Suprapubic skin (tissue), 4 donors: ENCODE measurements at regions not wholly inside any gene's neighbourhood (a gene's known extent, or its start where the extent isn't known, plus 50 kb on each side); places are given as distances from the start of the nearest gene placed in this dataset.

Experiments
- DNase-seq, 2 donors: peaks; one replicate each; pipeline ENCODE4 v3.0.0-alpha.2; 2019; ENCODE audit warnings: low spot score in 2 of 2
- H3K27ac ChIP-seq: fragments of 200-600 bp; sonication (generic); one replicate; pipeline ENCODE4 v1.5.1; 2019
- H3K27me3 ChIP-seq: fragments of 200-600 bp; sonication (generic); one replicate; pipeline ENCODE4 v1.5.1; 2019
- H3K36me3 ChIP-seq: fragments of 200-600 bp; sonication (generic); one replicate; pipeline ENCODE4 v1.5.1; 2019
- H3K4me1 ChIP-seq: fragments of 200-600 bp; sonication (generic); one replicate; pipeline ENCODE4 v1.5.1; 2019
- H3K4me3 ChIP-seq: fragments of 200-600 bp; sonication (generic); one replicate; pipeline ENCODE4 v1.5.1; 2019; ENCODE audit warnings: mild to moderate bottlenecking
- H3K9me3 ChIP-seq: fragments of 200-600 bp; sonication (generic); one replicate; pipeline ENCODE4 v1.5.1; 2019
- CTCF ChIP-seq, 2 donors: fragments of 200-600 bp in 1 of 2; fragments of 450-650 bp in 1 of 2; sonication (generic) in 1 of 2; IDR thresholded peaks; one replicate each; pipeline ENCODE4 v1.5.1; 2016 to 2019; ENCODE audit warnings: antibody characterized with exemption in 2 of 2, mild to moderate bottlenecking in 1 of 2, moderate library complexity in 1 of 2
- EP300 ChIP-seq: sonication (generic); formaldehyde crosslinking; IDR thresholded peaks from one replicate; pipeline ENCODE4 v1.6.1; 2017; ENCODE audit warnings: antibody characterized with exemption
- POLR2A ChIP-seq, 2 donors: fragments of 450-650 bp; IDR thresholded peaks; one replicate each; pipeline ENCODE4 v1.6.1; 2017; ENCODE audit warnings: antibody characterized with exemption in 2 of 2, mild to moderate bottlenecking in 2 of 2, moderate library complexity in 2 of 2
- POLR2AphosphoS5 ChIP-seq, 3 donors: sonication (generic); formaldehyde crosslinking; IDR thresholded peaks; one replicate each; pipeline ENCODE4 v1.6.1; 2017; ENCODE audit warnings: antibody characterized with exemption in 3 of 3
- WGBS: methylation state at CpG from one replicate; pipeline ENCODE4 v1.1.5; 2018; 5-methylcytosine and 5-hydroxymethylcytosine counted together

DNA sequence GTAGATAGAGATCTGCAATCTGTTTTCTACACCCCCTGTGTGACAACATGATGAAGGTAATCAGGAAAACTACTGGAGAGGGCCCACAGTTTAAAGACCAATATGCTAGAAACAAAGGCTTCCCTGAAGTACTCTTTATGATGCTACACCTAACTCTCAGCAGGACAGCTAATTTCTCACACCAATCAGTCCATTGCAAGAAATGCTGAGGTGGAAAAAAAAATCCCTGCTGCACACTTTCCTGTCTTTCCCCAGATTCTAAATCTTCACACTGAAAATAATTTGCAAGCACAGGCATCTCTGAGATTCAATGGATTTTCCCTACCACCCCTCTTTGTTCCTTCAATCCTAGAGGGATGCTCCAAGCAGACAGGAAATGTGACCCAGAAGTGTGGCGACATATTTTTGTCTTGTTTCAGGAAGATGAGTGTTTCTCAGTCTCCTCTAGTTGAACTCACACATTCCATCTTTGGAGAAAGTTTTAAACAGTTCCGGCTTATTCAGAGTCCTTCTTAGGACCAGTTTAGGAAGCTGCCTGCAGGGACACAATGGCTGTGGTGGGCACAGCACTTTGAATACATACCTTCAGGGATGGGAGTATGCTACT lies 671.6 kb downstream of the DIAPH3 start:
- Histone ChIP-seq H3K4me3 (no peak overlapping the region), H3K27ac (no peak overlapping the region), H3K27me3 (no peaks in the 10 kb centered on the region), H3K4me1 (peaks cover 2% of the 10 kb centered on the region), H3K9me3 (no peaks in the 10 kb centered on the region), H3K36me3 (no peaks in the 10 kb centered on the region)
- DNase-seq, result no peak
- TF ChIP-seq CTCF (IDR thresholded peaks at IDR 0.05) (no peak), POLR2A (IDR thresholded peaks at IDR 0.05) (no peak), EP300 (no peak), POLR2AphosphoS5 (IDR thresholded peaks at IDR 0.05) (no peak)
- 65% methylated on average over 2 of the region's 2 CpGs for WGBS

- Histone ChIP-seq H3K4me3 (no peak overlapping the region), H3K9me3 (no peaks in the 10 kb centered on the region), H3K27me3 (no peaks in the 10 kb centered on the region), H3K36me3 (no peaks in the 10 kb centered on the region), H3K27ac (no peak overlapping the region), H3K4me1 (peaks cover 2% of the 10 kb centered on the region)
- TF ChIP-seq POLR2AphosphoS5 (IDR thresholded peaks at IDR 0.05), result no peak
- no peak for TF ChIP-seq CTCF (IDR thresholded peaks at IDR 0.05)
- TF ChIP-seq EP300, result no peak
- TF ChIP-seq POLR2A (IDR thresholded peaks at IDR 0.05), result no peak
- WGBS, result 90% methylated on average over 1 of the region's 1 CpG
- DNase-seq, result no peak
Observed at GRCh38 chr13:59493436-59493965, 670.2 kb downstream of the DIAPH3 start.

DNA sequence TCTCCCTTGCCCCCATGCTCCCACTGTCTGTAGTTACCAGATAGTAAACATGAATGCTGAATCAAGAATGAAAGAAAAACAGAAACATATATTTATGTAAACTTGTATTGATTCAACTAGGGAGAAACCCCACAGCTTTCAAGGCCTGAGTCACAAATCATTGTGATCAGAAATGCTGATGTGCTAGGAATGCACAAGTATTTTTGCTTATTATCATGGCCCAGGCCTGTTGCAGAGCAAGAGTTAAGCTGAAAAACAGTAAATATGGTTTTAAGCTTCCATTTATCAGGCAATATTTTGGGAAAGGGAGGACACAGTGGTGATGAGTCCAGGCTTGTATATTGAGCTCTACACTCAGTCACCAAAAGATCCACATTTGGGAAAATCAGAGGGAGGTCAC lies 669.6 kb downstream of the DIAPH3 start:
- H3K27me3 ChIP-seq, result no peaks in the 10 kb centered on the region
- no peak for DNase-seq
- H3K27ac ChIP-seq, result no peak overlapping the region
- peaks cover 2% of the 10 kb centered on the region for H3K4me1 ChIP-seq
- H3K36me3 ChIP-seq, result no peaks in the 10 kb centered on the region
- TF ChIP-seq POLR2AphosphoS5 (IDR thresholded peaks at IDR 0.05) (no peak), EP300 (no peak), POLR2A (IDR thresholded peaks at IDR 0.05) (no peak), CTCF (IDR thresholded peaks at IDR 0.05) (no peak)
- H3K9me3 ChIP-seq, result no peaks in the 10 kb centered on the region
- no peak overlapping the region for H3K4me3 ChIP-seq

- Histone ChIP-seq H3K27ac (no peak overlapping the region), H3K4me1 (peaks cover 2% of the 10 kb centered on the region), H3K9me3 (no peaks in the 10 kb centered on the region), H3K4me3 (no peak overlapping the region), H3K27me3 (no peaks in the 10 kb centered on the region), H3K36me3 (no peaks in the 10 kb centered on the region)
- TF ChIP-seq EP300, result no peak
- no peak for TF ChIP-seq POLR2A (IDR thresholded peaks at IDR 0.05)
- TF ChIP-seq POLR2AphosphoS5 (IDR thresholded peaks at IDR 0.05), result no peak
- TF ChIP-seq CTCF (IDR thresholded peaks at IDR 0.05), result no peak
- WGBS, result 30% methylated on average over 4 of the region's 4 CpGs
- DNase-seq, result no peak
Observed at GRCh38 chr13:59494560-59494970, 669.2 kb downstream of the DIAPH3 start.

- no peak overlapping the region for H3K27ac ChIP-seq
- H3K36me3 ChIP-seq, result no peaks in the 10 kb centered on the region
- no peak overlapping the region for H3K4me3 ChIP-seq
- no peaks in the 10 kb centered on the region for H3K27me3 ChIP-seq
- WGBS, result 89% methylated on average over 4 of the region's 4 CpGs
- no peak for DNase-seq
- H3K9me3 ChIP-seq, result no peaks in the 10 kb centered on the region
- H3K4me1 ChIP-seq, result peaks cover 2% of the 10 kb centered on the region
- no peak for TF ChIP-seq CTCF (IDR thresholded peaks at IDR 0.05)
- TF ChIP-seq POLR2A (IDR thresholded peaks at IDR 0.05), result no peak
- no peak for TF ChIP-seq POLR2AphosphoS5 (IDR thresholded peaks at IDR 0.05)
- no peak for TF ChIP-seq EP300
Observed at GRCh38 chr13:59495299-59495698, 668.4 kb downstream of the DIAPH3 start.
